ENCODE measurements at regions not wholly inside any gene's neighbourhood (a gene's known extent, or its start where the extent isn't known, plus 50 kb on each side); places are given as distances from the start of the nearest gene placed in this dataset.

DNA sequence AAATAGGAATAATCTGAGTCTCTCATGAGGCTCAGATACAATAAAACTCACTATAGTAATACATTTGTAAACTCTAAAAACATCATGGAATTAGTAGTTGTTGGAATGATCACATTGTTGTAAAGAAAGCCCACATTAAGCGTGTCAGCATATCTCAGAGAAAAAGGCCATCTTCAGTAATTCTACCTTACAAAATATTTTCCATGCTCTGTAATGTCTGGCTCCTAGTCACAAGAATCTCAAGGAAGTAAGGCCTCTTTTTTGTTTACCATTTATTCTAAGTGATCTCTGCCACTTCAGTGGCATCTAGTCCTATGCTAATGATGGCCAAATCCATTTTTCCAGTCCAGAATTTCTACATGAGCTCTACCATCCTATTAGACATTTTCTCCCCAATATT lies 240.2 kb upstream of the ZNF717 start:
- TF ChIP-seq POLR2AphosphoS5 (IDR thresholded peaks at IDR 0.05; ENCODE audit: low read depth, low read length) (no peak), POLR2A (IDR thresholded peaks at IDR 0.05; ENCODE audit: low read depth, low read length) (no peak)

Data from GM12892 (cell line).